ENCODE measurements at regions not wholly inside any gene's neighbourhood (a gene's known extent, or its start where the extent isn't known, plus 50 kb on each side); places are given as distances from the start of the nearest gene placed in this dataset.

- no peaks in the 10 kb centered on the region for H3K79me2 ChIP-seq (ENCODE audit: insufficient read depth, low read depth)
- no peaks in the 10 kb centered on the region for H4K20me1 ChIP-seq (ENCODE audit: insufficient read depth)
- H3K4me1 ChIP-seq (ENCODE audit: low read depth, poor library complexity, severe bottlenecking) = no peaks in the 10 kb centered on the region
- no peak overlapping the region for H3K27ac ChIP-seq
- no peak overlapping the region for H3K9ac ChIP-seq
- no peaks in the 10 kb centered on the region for H3K36me3 ChIP-seq (ENCODE audit: insufficient read depth)
- H3K4me2 ChIP-seq = no peak overlapping the region
- H2AFZ ChIP-seq (ENCODE audit: low read depth) = no peak overlapping the region
- H3K4me3 ChIP-seq (IDR thresholded peaks at IDR 0.05; ENCODE audit: insufficient read depth, low read depth, low read length) = no peak overlapping the region
- no peaks in the 10 kb centered on the region for H3K27me3 ChIP-seq (ENCODE audit: insufficient read depth, low read depth)
- TF ChIP-seq CTCF (conservative IDR thresholded peaks at IDR 0.05; ENCODE audit: low read depth, low read length) = no peak
These were observed 1206.6 kb downstream of the TYW1 start for GRCh38 chr7:68203251-68203650.

- no peak overlapping the region for H3K4me2 ChIP-seq
- no peak for TF ChIP-seq CTCF (conservative IDR thresholded peaks at IDR 0.05; ENCODE audit: low read depth, low read length)
These were observed 1209.2 kb downstream of the TYW1 start for GRCh38 chr7:68205826-68206225.

GRCh38 chr7:68206946-68207485 is 1210.4 kb downstream of the TYW1 start:
- Histone ChIP-seq H3K36me3 (ENCODE audit: insufficient read depth) (no peaks in the 10 kb centered on the region), H3K4me3 (IDR thresholded peaks at IDR 0.05; ENCODE audit: insufficient read depth, low read depth, low read length) (no peak overlapping the region), H3K27ac (no peak overlapping the region), H4K20me1 (ENCODE audit: insufficient read depth) (no peaks in the 10 kb centered on the region), H2AFZ (ENCODE audit: low read depth) (no peak overlapping the region), H3K27me3 (ENCODE audit: insufficient read depth, low read depth) (no peaks in the 10 kb centered on the region), H3K4me2 (no peak overlapping the region), H3K79me2 (ENCODE audit: insufficient read depth, low read depth) (no peaks in the 10 kb centered on the region), H3K9ac (no peak overlapping the region), H3K4me1 (ENCODE audit: low read depth, poor library complexity, severe bottlenecking) (no peaks in the 10 kb centered on the region)
- TF ChIP-seq CTCF (conservative IDR thresholded peaks at IDR 0.05; ENCODE audit: low read depth, low read length) = no peak

More at GRCh38 chr7:68205826-68206225, 1209.2 kb downstream of the TYW1 start:
- Histone ChIP-seq H3K27ac (no peak overlapping the region), H2AFZ (ENCODE audit: low read depth) (no peak overlapping the region), H3K79me2 (ENCODE audit: insufficient read depth, low read depth) (no peaks in the 10 kb centered on the region), H3K9ac (no peak overlapping the region), H3K4me1 (ENCODE audit: low read depth, poor library complexity, severe bottlenecking) (no peaks in the 10 kb centered on the region), H3K4me3 (IDR thresholded peaks at IDR 0.05; ENCODE audit: insufficient read depth, low read depth, low read length) (no peak overlapping the region), H3K36me3 (ENCODE audit: insufficient read depth) (no peaks in the 10 kb centered on the region), H4K20me1 (ENCODE audit: insufficient read depth) (no peaks in the 10 kb centered on the region), H3K27me3 (ENCODE audit: insufficient read depth, low read depth) (no peaks in the 10 kb centered on the region)

GRCh38 chr7:68207676-68208075 is 1211.0 kb downstream of the TYW1 start:
- Histone ChIP-seq H3K79me2 (ENCODE audit: insufficient read depth, low read depth) (no peaks in the 10 kb centered on the region), H3K36me3 (ENCODE audit: insufficient read depth) (no peaks in the 10 kb centered on the region), H2AFZ (ENCODE audit: low read depth) (no peak overlapping the region), H3K4me1 (ENCODE audit: low read depth, poor library complexity, severe bottlenecking) (no peaks in the 10 kb centered on the region), H4K20me1 (ENCODE audit: insufficient read depth) (no peaks in the 10 kb centered on the region), H3K27ac (no peak overlapping the region), H3K4me2 (no peak overlapping the region), H3K27me3 (ENCODE audit: insufficient read depth, low read depth) (no peaks in the 10 kb centered on the region), H3K4me3 (IDR thresholded peaks at IDR 0.05; ENCODE audit: insufficient read depth, low read depth, low read length) (no peak overlapping the region), H3K9ac (no peak overlapping the region)
- no peak for TF ChIP-seq CTCF (conservative IDR thresholded peaks at IDR 0.05; ENCODE audit: low read depth, low read length)
